NCI-H748 treated with DMSO at 0.1 percent for 48 hours (cell line): ENCODE measurements at regions not wholly inside any gene's neighbourhood (a gene's known extent, or its start where the extent isn't known, plus 50 kb on each side); places are given as distances from the start of the nearest gene placed in this dataset.

Source experiments
- DNase-seq: peaks from one replicate; lab custom pipeline; 2025; lab: John Stamatoyannopoulos, UW

GRCh38 chr3:8201886-8202285, 299.7 kb upstream of the LMCD1 start:
- DNase-seq = no peak

- no peak for DNase-seq
Measured at GRCh38 chr3:8204331-8204730, 297.3 kb upstream of the LMCD1 start.

- no peak for DNase-seq
Measured at GRCh38 chr3:8204853-8205650, 296.6 kb upstream of the LMCD1 start.

- no peak for DNase-seq
Measured at GRCh38 chr3:8205881-8206280, 295.7 kb upstream of the LMCD1 start.

GRCh38 chr3:8206971-8207617, 294.5 kb upstream of the LMCD1 start:
- no peak for DNase-seq

GRCh38 chr3:8210882-8211341, 290.7 kb upstream of the LMCD1 start:
- DNase-seq = no peak

GRCh38 chr3:8212794-8213193, 288.8 kb upstream of the LMCD1 start:
- no peak for DNase-seq

- DNase-seq = no peak
Measured at GRCh38 chr3:8213286-8213685, 288.3 kb upstream of the LMCD1 start.

GRCh38 chr3:8215821-8216220, 285.8 kb upstream of the LMCD1 start:
- DNase-seq = no peak

- no peak for DNase-seq
Measured at GRCh38 chr3:8218353-8218940, 283.2 kb upstream of the LMCD1 start.

GRCh38 chr3:8220291-8220690, 281.3 kb upstream of the LMCD1 start:
- no peak for DNase-seq

- DNase-seq = no peak
Measured at GRCh38 chr3:8223766-8224165, 277.9 kb upstream of the LMCD1 start.

- DNase-seq = no peak
Measured at GRCh38 chr3:8224941-8225340, 276.7 kb upstream of the LMCD1 start.

GRCh38 chr3:8233938-8234337, 267.7 kb upstream of the LMCD1 start:
- DNase-seq = no peak

- DNase-seq = no peak
Measured at GRCh38 chr3:8236264-8236663, 265.4 kb upstream of the LMCD1 start.

- DNase-seq = no peak
Measured at GRCh38 chr3:8237893-8238292, 263.7 kb upstream of the LMCD1 start.

- no peak for DNase-seq
Measured at GRCh38 chr3:8238432-8238831, 263.2 kb upstream of the LMCD1 start.

GRCh38 chr3:8239095-8239494, 262.5 kb upstream of the LMCD1 start:
- no peak for DNase-seq

GRCh38 chr3:8239718-8240695, 261.6 kb upstream of the LMCD1 start:
- DNase-seq = no peak

- no peak for DNase-seq
Measured at GRCh38 chr3:8246070-8246469, 255.6 kb upstream of the LMCD1 start.

- DNase-seq = no peak
Measured at GRCh38 chr3:8253201-8253600, 248.4 kb upstream of the LMCD1 start.

- DNase-seq = no peak
Measured at GRCh38 chr3:8254489-8254888, 247.1 kb upstream of the LMCD1 start.
